Astrocyte (in vitro differentiated cells and primary cell): ENCODE measurements at regions not wholly inside any gene's neighbourhood (a gene's known extent, or its start where the extent isn't known, plus 50 kb on each side); places are given as distances from the start of the nearest gene placed in this dataset.
"Not testable (repeated sequence)": the region's sequence is repeated elsewhere in the genome, so short reads cannot be mapped to it uniquely, and the experiment has no call there.

Experiments used
- DNase-seq: peaks from one replicate; pipeline ENCODE4 v3.0.0-alpha.2; 2010; ENCODE audit warnings: low read depth
- FAIRE-seq: peaks from 2 replicates; lab custom pipeline; 2011; peaks lifted over from hg19 to GRCh38; lab: Jason Lieb, UNC
- H2AFZ ChIP-seq: 2 replicates; pipeline ENCODE4 v1.6.0; 2012; ENCODE audit warnings: low read depth, low read length, inconsistent platforms
- H3K27ac ChIP-seq: 2 replicates; pipeline ENCODE4 v1.5.1; 2011; ENCODE audit warnings: low read depth, low read length, inconsistent platforms
- H3K27me3 ChIP-seq: 2 replicates; pipeline ENCODE4 v1.6.0; 2011; ENCODE audit warnings: low read length, inconsistent platforms; ENCODE audit not compliant: insufficient read depth
- H3K36me3 ChIP-seq: 2 replicates; pipeline ENCODE4 v1.5.1; 2011; ENCODE audit warnings: low read length, inconsistent platforms; ENCODE audit not compliant: insufficient read depth
- H3K4me1 ChIP-seq: 2 replicates; pipeline ENCODE4 v1.5.1; 2011; ENCODE audit warnings: low read length, inconsistent platforms; ENCODE audit not compliant: insufficient read depth
- H3K4me2 ChIP-seq: 2 replicates; pipeline ENCODE4 v1.6.0; 2012; ENCODE audit warnings: low read length, inconsistent platforms
- H3K4me3 ChIP-seq: 2 replicates; pipeline ENCODE4 v1.5.1; 2011; ENCODE audit warnings: low read depth, mild to moderate bottlenecking, low read length, inconsistent platforms; ENCODE audit not compliant: insufficient read depth
- H3K79me2 ChIP-seq: 2 replicates; pipeline ENCODE4 v1.6.0; 2012; ENCODE audit warnings: mild to moderate bottlenecking, low read length, inconsistent platforms; ENCODE audit not compliant: insufficient read depth
- H3K9ac ChIP-seq: 2 replicates; pipeline ENCODE4 v1.6.0; 2012; ENCODE audit warnings: mild to moderate bottlenecking, low read length, inconsistent platforms
- H3K9me3 ChIP-seq: 2 replicates; pipeline ENCODE4 v1.5.1; 2012; ENCODE audit warnings: low read depth, mild to moderate bottlenecking, low read length, inconsistent platforms; ENCODE audit not compliant: insufficient read depth
- H4K20me1 ChIP-seq: 2 replicates; pipeline ENCODE4 v1.6.0; 2012; ENCODE audit warnings: low read length, inconsistent platforms; ENCODE audit not compliant: insufficient read depth
- H3K27ac Mint-ChIP-seq: one replicate; pipeline ENCODE4 v1.8.0; 2021; ENCODE audit warnings: mild to moderate bottlenecking, mixed read lengths; ENCODE audit not compliant: unreplicated experiment
- H3K27me3 Mint-ChIP-seq: one replicate; pipeline ENCODE4 v1.8.0; 2021; ENCODE audit warnings: low read depth, mixed read lengths; ENCODE audit not compliant: unreplicated experiment
- H3K36me3 Mint-ChIP-seq: one replicate; pipeline ENCODE4 v1.8.0; 2021; ENCODE audit warnings: low read depth, mixed read lengths; ENCODE audit not compliant: unreplicated experiment
- H3K4me1 Mint-ChIP-seq: one replicate; pipeline ENCODE4 v1.8.0; 2021; ENCODE audit warnings: low read depth, mixed read lengths; ENCODE audit not compliant: unreplicated experiment
- H3K4me3 Mint-ChIP-seq: one replicate; pipeline ENCODE4 v1.8.0; 2021; ENCODE audit warnings: mild to moderate bottlenecking, moderate library complexity, mixed read lengths; ENCODE audit not compliant: unreplicated experiment
- H3K9me3 Mint-ChIP-seq: one replicate; pipeline ENCODE4 v1.8.0; 2021; ENCODE audit warnings: mild to moderate bottlenecking, mixed read lengths; ENCODE audit not compliant: unreplicated experiment
- EZH2 ChIP-seq: IDR thresholded peaks from 2 replicates; pipeline ENCODE4 v1.6.1; 2012; ENCODE audit warnings: mild to moderate bottlenecking, low read length, inconsistent platforms; ENCODE audit not compliant: insufficient read depth
- TF ChIP-seq, protein P1 (sequence below): IDR thresholded peaks from 2 replicates; pipeline ENCODE4 v1.5.1; 2011; ENCODE audit warnings: low read depth, mild to moderate bottlenecking, inconsistent platforms, low read length, moderate library complexity; ENCODE audit not compliant: insufficient read depth

DNA sequence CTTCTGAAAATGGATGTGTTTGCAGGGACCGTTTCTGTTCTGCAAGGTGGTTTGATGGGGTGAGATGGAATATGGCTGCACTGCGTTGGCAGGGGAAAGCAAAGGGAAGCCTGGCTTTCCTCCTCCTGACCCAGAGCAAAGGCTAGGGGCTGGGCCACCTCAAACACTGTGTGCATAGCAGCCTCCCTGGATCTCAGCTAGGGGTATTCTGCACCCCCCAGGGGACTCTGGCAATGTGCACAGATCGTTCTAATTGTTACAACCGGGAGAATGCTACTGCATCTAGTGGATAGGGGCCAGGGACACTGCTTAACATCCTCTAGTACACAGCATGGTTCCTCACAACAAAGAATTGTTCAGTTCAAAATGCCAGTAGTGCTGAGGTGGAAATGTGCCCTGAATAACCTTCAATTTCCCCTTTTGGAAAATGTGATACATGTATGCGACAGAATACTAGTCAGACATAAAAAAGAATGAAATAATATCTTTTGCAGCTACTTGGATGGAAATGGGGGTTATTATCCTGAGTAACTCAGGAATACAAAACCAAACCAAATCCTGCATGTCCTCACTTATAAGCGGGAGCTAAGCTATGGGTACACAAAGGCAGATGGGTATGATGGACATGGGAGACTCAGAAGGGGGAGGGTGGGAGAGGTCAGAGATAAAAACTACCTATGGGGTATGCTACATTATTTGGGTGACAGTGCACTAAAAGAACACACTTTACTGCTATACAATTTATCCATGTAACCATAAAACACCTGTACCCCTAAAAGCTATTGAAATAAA is 671.2 kb downstream of the UQCRFS1 start:
- Histone ChIP-seq H2AFZ (no peak overlapping the region), H4K20me1 (no peaks in the 10 kb centered on the region), H3K36me3 (no peaks in the 10 kb centered on the region), H3K79me2 (no peaks in the 10 kb centered on the region), H3K27ac (no peak overlapping the region), H3K27me3 (no peaks in the 10 kb centered on the region), H3K4me3 (no peak overlapping the region), H3K4me2 (no peak overlapping the region), H3K4me1 (no peaks in the 10 kb centered on the region), H3K9ac (no peak overlapping the region), H3K9me3 (no peaks in the 10 kb centered on the region)
- Mint-ChIP-seq H3K36me3 (no peaks in the 10 kb centered on the region), H3K27ac (no peak overlapping the region), H3K4me1 (no peaks in the 10 kb centered on the region), H3K4me3 (no peak overlapping the region), H3K27me3 (peaks cover 17% of the 10 kb centered on the region), H3K9me3 (peaks cover 8% of the 10 kb centered on the region)
- no peak for DNase-seq
- FAIRE-seq = no peak
- TF ChIP-seq EZH2 = no peak
- TF ChIP-seq, protein P1, sequence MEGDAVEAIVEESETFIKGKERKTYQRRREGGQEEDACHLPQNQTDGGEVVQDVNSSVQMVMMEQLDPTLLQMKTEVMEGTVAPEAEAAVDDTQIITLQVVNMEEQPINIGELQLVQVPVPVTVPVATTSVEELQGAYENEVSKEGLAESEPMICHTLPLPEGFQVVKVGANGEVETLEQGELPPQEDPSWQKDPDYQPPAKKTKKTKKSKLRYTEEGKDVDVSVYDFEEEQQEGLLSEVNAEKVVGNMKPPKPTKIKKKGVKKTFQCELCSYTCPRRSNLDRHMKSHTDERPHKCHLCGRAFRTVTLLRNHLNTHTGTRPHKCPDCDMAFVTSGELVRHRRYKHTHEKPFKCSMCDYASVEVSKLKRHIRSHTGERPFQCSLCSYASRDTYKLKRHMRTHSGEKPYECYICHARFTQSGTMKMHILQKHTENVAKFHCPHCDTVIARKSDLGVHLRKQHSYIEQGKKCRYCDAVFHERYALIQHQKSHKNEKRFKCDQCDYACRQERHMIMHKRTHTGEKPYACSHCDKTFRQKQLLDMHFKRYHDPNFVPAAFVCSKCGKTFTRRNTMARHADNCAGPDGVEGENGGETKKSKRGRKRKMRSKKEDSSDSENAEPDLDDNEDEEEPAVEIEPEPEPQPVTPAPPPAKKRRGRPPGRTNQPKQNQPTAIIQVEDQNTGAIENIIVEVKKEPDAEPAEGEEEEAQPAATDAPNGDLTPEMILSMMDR = no peak

- Histone ChIP-seq H3K9ac (no peak overlapping the region), H2AFZ (no peak overlapping the region), H3K4me1 (no peaks in the 10 kb centered on the region), H3K4me3 (no peak overlapping the region), H3K27me3 (no peaks in the 10 kb centered on the region), H3K27ac (no peak overlapping the region), H3K79me2 (no peaks in the 10 kb centered on the region), H3K9me3 (no peaks in the 10 kb centered on the region), H3K4me2 (no peak overlapping the region), H3K36me3 (no peaks in the 10 kb centered on the region), H4K20me1 (no peaks in the 10 kb centered on the region)
- no peak for FAIRE-seq
- no peaks in the 10 kb centered on the region for H3K36me3 Mint-ChIP-seq
- no peak overlapping the region for H3K4me3 Mint-ChIP-seq
- H3K9me3 Mint-ChIP-seq = peaks cover 8% of the 10 kb centered on the region
- no peaks in the 10 kb centered on the region for H3K4me1 Mint-ChIP-seq
- peaks cover 12% of the 10 kb centered on the region for H3K27me3 Mint-ChIP-seq
- TF ChIP-seq, protein P1 = no peak
- TF ChIP-seq EZH2 = no peak
- H3K27ac Mint-ChIP-seq = no peak overlapping the region
- DNase-seq = no peak
Observed at GRCh38 chr19:28541029-28541428, 671.9 kb downstream of the UQCRFS1 start.

GRCh38 chr19:28540385-28540784 is 672.6 kb downstream of the UQCRFS1 start:
- not testable (repeated sequence) for H3K9ac ChIP-seq, H4K20me1 ChIP-seq, FAIRE-seq, H3K27ac Mint-ChIP-seq, H3K4me3 ChIP-seq, H2AFZ ChIP-seq, H3K27me3 Mint-ChIP-seq, H3K27me3 ChIP-seq, H3K4me1 Mint-ChIP-seq, H3K4me2 ChIP-seq, H3K79me2 ChIP-seq, H3K9me3 ChIP-seq, H3K4me1 ChIP-seq, H3K36me3 Mint-ChIP-seq, DNase-seq, H3K4me3 Mint-ChIP-seq, H3K36me3 ChIP-seq, H3K27ac ChIP-seq, H3K9me3 Mint-ChIP-seq
